HG02938 (cell line): ENCODE measurements at regions not wholly inside any gene's neighbourhood (a gene's known extent, or its start where the extent isn't known, plus 50 kb on each side); places are given as distances from the start of the nearest gene placed in this dataset.
"Not testable (repeated sequence)": the region's sequence is repeated elsewhere in the genome, so short reads cannot be mapped to it uniquely, and the experiment has no call there.

Source experiments
- ATAC-seq: cut with Tn5 transposase; IDR thresholded peaks from one replicate; pipeline ENCODE4 v1.9.1; 2021; ENCODE audit warnings: mild to moderate bottlenecking, moderate library complexity; ENCODE audit not compliant: unreplicated experiment

- ATAC-seq, result not testable (repeated sequence)
These were observed 201.2 kb downstream of the POTEC start for GRCh38 chr18:14342170-14342569.

- not testable (repeated sequence) for ATAC-seq
These were observed 203.8 kb upstream of the ZNF519 start for GRCh38 chr18:14336017-14336416.

GRCh38 chr18:14321217-14321616 is 189.0 kb upstream of the ZNF519 start:
- not testable (repeated sequence) for ATAC-seq

- ATAC-seq, result not testable (repeated sequence)
These were observed 169.0 kb upstream of the ZNF519 start for GRCh38 chr18:14301255-14301654.

- not testable (repeated sequence) for ATAC-seq
These were observed 162.8 kb upstream of the ZNF519 start for GRCh38 chr18:14295081-14295480.

- no peak for ATAC-seq
These were observed 152.8 kb upstream of the ZNF519 start for GRCh38 chr18:14285053-14285452.

GRCh38 chr18:14275391-14275790 is 143.2 kb upstream of the ZNF519 start:
- ATAC-seq, result not testable (repeated sequence)

GRCh38 chr18:14265637-14266410 is 133.6 kb upstream of the ZNF519 start:
- not testable (repeated sequence) for ATAC-seq

GRCh38 chr18:14262786-14263185 is 130.6 kb upstream of the ZNF519 start:
- ATAC-seq, result not testable (repeated sequence)

GRCh38 chr18:14250084-14250677 is 117.9 kb upstream of the ZNF519 start:
- not testable (repeated sequence) for ATAC-seq

GRCh38 chr18:14239224-14239623 is 107.0 kb upstream of the ZNF519 start:
- ATAC-seq, result not testable (repeated sequence)

- ATAC-seq, result not testable (repeated sequence)
These were observed 104.3 kb upstream of the ZNF519 start for GRCh38 chr18:14236356-14237048.

- ATAC-seq, result not testable (repeated sequence)
These were observed 93.0 kb upstream of the ZNF519 start for GRCh38 chr18:14225286-14225679.

- not testable (repeated sequence) for ATAC-seq
These were observed 92.5 kb upstream of the ZNF519 start for GRCh38 chr18:14224551-14225285.

GRCh38 chr18:14223919-14224318 is 91.7 kb upstream of the ZNF519 start:
- ATAC-seq, result not testable (repeated sequence)

- ATAC-seq, result not testable (repeated sequence)
These were observed 91.1 kb upstream of the ZNF519 start for GRCh38 chr18:14223231-14223822.

GRCh38 chr18:14222354-14223221 is 90.4 kb upstream of the ZNF519 start:
- not testable (repeated sequence) for ATAC-seq

- ATAC-seq, result no peak
These were observed 89.5 kb upstream of the ZNF519 start for GRCh38 chr18:14221689-14222088.

GRCh38 chr18:14215952-14216351 is 83.7 kb upstream of the ZNF519 start:
- not testable (repeated sequence) for ATAC-seq

GRCh38 chr18:14203424-14203823 is 71.2 kb upstream of the ZNF519 start:
- not testable (repeated sequence) for ATAC-seq
